Trophoblast cell (in vitro differentiated cells and primary cell): ENCODE measurements at regions not wholly inside any gene's neighbourhood (a gene's known extent, or its start where the extent isn't known, plus 50 kb on each side); places are given as distances from the start of the nearest gene placed in this dataset.

Experiments
- DNase-seq, 2 donors: peaks; one replicate each; pipeline ENCODE4 v3.0.0-alpha.2; 2016
- H2AFZ ChIP-seq: 2 replicates; pipeline ENCODE4 v1.6.1; 2013; ENCODE audit warnings: low read length, moderate library complexity, mild to moderate bottlenecking; ENCODE audit not compliant: insufficient read depth, poor library complexity
- H2AK5ac ChIP-seq: 2 replicates; pipeline ENCODE4 v1.6.1; 2013; ENCODE audit warnings: mild to moderate bottlenecking, low read length
- H2BK120ac ChIP-seq: 2 replicates; pipeline ENCODE4 v1.6.1; 2013; ENCODE audit warnings: low read length, mild to moderate bottlenecking, moderate library complexity; ENCODE audit not compliant: insufficient read depth, poor library complexity
- H2BK12ac ChIP-seq: 2 replicates; pipeline ENCODE4 v1.6.1; 2013; ENCODE audit warnings: mild to moderate bottlenecking, low read length, moderate library complexity
- H2BK5ac ChIP-seq: 2 replicates; pipeline ENCODE4 v1.6.1; 2013; ENCODE audit warnings: low read length, low read depth, moderate library complexity, mild to moderate bottlenecking; ENCODE audit not compliant: poor library complexity
- H3K14ac ChIP-seq: 2 replicates; pipeline ENCODE4 v1.6.1; 2013; ENCODE audit warnings: mild to moderate bottlenecking, low read length
- H3K18ac ChIP-seq: 2 replicates; pipeline ENCODE4 v1.6.1; 2013; ENCODE audit warnings: mild to moderate bottlenecking, low read length
- H3K23ac ChIP-seq: 2 replicates; pipeline ENCODE4 v1.6.1; 2013; ENCODE audit warnings: low read length
- H3K27ac ChIP-seq: 2 replicates; pipeline ENCODE4 v1.5.1; 2013; ENCODE audit warnings: low read depth, mild to moderate bottlenecking, inconsistent platforms, low read length, moderate library complexity
- H3K27me3 ChIP-seq: 2 replicates; pipeline ENCODE4 v1.6.1; 2013; ENCODE audit warnings: inconsistent platforms, mild to moderate bottlenecking, low read length, moderate library complexity; ENCODE audit not compliant: insufficient read depth
- H3K36me3 ChIP-seq, 2 experiments: 1 replicate in 1 of 2; 2 replicates in 1 of 2; pipeline ENCODE4 v1.6.1; 2013; ENCODE audit warnings: low read length in 2 of 2, mild to moderate bottlenecking in 2 of 2, moderate library complexity in 1 of 2; ENCODE audit not compliant: insufficient read depth in 2 of 2, control insufficient read depth in 1 of 2
- H3K4ac ChIP-seq: 2 replicates; pipeline ENCODE4 v1.6.1; 2013; ENCODE audit warnings: low read depth, mild to moderate bottlenecking, low read length, moderate library complexity
- H3K4me1 ChIP-seq, 2 experiments: 1 replicate in 1 of 2; 2 replicates in 1 of 2; pipeline ENCODE4 v1.6.1; 2013; ENCODE audit warnings: low read length in 2 of 2, mild to moderate bottlenecking in 2 of 2, moderate library complexity in 1 of 2; ENCODE audit not compliant: insufficient read depth in 2 of 2, control insufficient read depth in 1 of 2
- H3K4me2 ChIP-seq: 2 replicates; pipeline ENCODE4 v1.6.1; 2013; ENCODE audit warnings: inconsistent platforms, mild to moderate bottlenecking, low read length, moderate library complexity
- H3K4me3 ChIP-seq: 2 replicates; pipeline ENCODE4 v1.5.1; 2013; ENCODE audit warnings: mild to moderate bottlenecking, low read depth, low read length, inconsistent platforms
- H3K79me1 ChIP-seq: one replicate; pipeline ENCODE4 v1.6.1; 2013; ENCODE audit warnings: low read length
- H3K79me2 ChIP-seq: 2 replicates; pipeline ENCODE4 v1.6.1; 2013; ENCODE audit warnings: low read length, mild to moderate bottlenecking; ENCODE audit not compliant: control insufficient read depth, insufficient read depth, poor library complexity
- H3K9ac ChIP-seq: 2 replicates; pipeline ENCODE4 v1.6.1; 2013; ENCODE audit warnings: mild to moderate bottlenecking, low read length
- H3K9me3 ChIP-seq: 2 replicates; pipeline ENCODE4 v1.6.1; 2013; ENCODE audit warnings: low read depth, mild to moderate bottlenecking, control low read depth, inconsistent platforms, low read length; ENCODE audit not compliant: insufficient read depth
- H4K12ac ChIP-seq: 2 replicates; pipeline ENCODE4 v1.6.1; 2013; ENCODE audit warnings: low read depth, mild to moderate bottlenecking, low read length, moderate library complexity
- H4K8ac ChIP-seq: 2 replicates; pipeline ENCODE4 v1.6.1; 2013; ENCODE audit warnings: low read depth, mild to moderate bottlenecking, low read length, moderate library complexity
- H4K91ac ChIP-seq: one replicate; pipeline ENCODE4 v1.6.1; 2013; ENCODE audit warnings: low read depth, mild to moderate bottlenecking, low read length, moderate library complexity
- WGBS: extraction: QIAGEN DNeasy Blood & Tissue Kit; methylation state at CpG from one replicate; pipeline ENCODE4 v1.1.7; 2013; ENCODE audit warnings: missing lambda C conversion rate; ENCODE audit not compliant: insufficient read length, insufficient coverage; ENCODE audit errors: extremely low coverage; 5-methylcytosine and 5-hydroxymethylcytosine counted together

GRCh38 chr7:118389629-118390028 is 165.1 kb downstream of the ANKRD7 start:
- Histone ChIP-seq H2AK5ac (no peak overlapping the region), H4K12ac (no peak overlapping the region), H3K4me2 (no peak overlapping the region), H4K91ac (no peak overlapping the region), H3K23ac (no peak overlapping the region), H2BK120ac (no peak overlapping the region), H3K4me3 (no peak overlapping the region), H2BK5ac (no peak overlapping the region), H3K27me3 (no peaks in the 10 kb centered on the region), H3K9me3 (no peaks in the 10 kb centered on the region), H3K4me1 (no peaks in the 10 kb centered on the region), H2AFZ (no peak overlapping the region), H3K4ac (no peak overlapping the region), H3K79me1 (no peaks in the 10 kb centered on the region), H3K27ac (no peak overlapping the region), H3K36me3 (no peaks in the 10 kb centered on the region), H3K18ac (no peak overlapping the region), H2BK12ac (no peak overlapping the region), H3K9ac (no peak overlapping the region), H4K8ac (no peak overlapping the region), H3K14ac (no peak overlapping the region), H3K79me2 (no peaks in the 10 kb centered on the region)
- WGBS = no CpG with 5 or more reads among the region's 3 CpGs
- DNase-seq = no peak

GRCh38 chr7:118404211-118404610 is 179.7 kb downstream of the ANKRD7 start:
- Histone ChIP-seq H2AFZ (no peak overlapping the region), H3K36me3 (no peaks in the 10 kb centered on the region), H2AK5ac (no peak overlapping the region), H2BK5ac (no peak overlapping the region), H3K4me1 (no peaks in the 10 kb centered on the region), H2BK12ac (no peak overlapping the region), H3K4ac (no peak overlapping the region), H3K23ac (no peak overlapping the region), H3K4me3 (no peak overlapping the region), H3K79me1 (no peaks in the 10 kb centered on the region), H3K18ac (no peak overlapping the region), H3K4me2 (no peak overlapping the region), H4K12ac (no peak overlapping the region), H2BK120ac (no peak overlapping the region), H3K9me3 (no peaks in the 10 kb centered on the region), H3K27ac (no peak overlapping the region), H4K8ac (no peak overlapping the region), H3K79me2 (no peaks in the 10 kb centered on the region), H3K14ac (no peak overlapping the region), H3K9ac (no peak overlapping the region), H4K91ac (no peak overlapping the region), H3K27me3 (no peaks in the 10 kb centered on the region)
- no CpG with 5 or more reads among the region's 2 CpGs for WGBS
- DNase-seq = no peak

- H3K23ac ChIP-seq = no peak overlapping the region
- no peak overlapping the region for H2BK5ac ChIP-seq
- H3K79me2 ChIP-seq = no peaks in the 10 kb centered on the region
- no peak overlapping the region for H3K27ac ChIP-seq
- no peak overlapping the region for H3K4ac ChIP-seq
- no CpG with 5 or more reads among the region's 1 CpG for WGBS
- no peak overlapping the region for H2AFZ ChIP-seq
- no peaks in the 10 kb centered on the region for H3K4me1 ChIP-seq
- no peak overlapping the region for H2AK5ac ChIP-seq
- H3K27me3 ChIP-seq = no peaks in the 10 kb centered on the region
- H2BK12ac ChIP-seq = no peak overlapping the region
- H3K18ac ChIP-seq = no peak overlapping the region
- no peak overlapping the region for H3K4me3 ChIP-seq
- H3K9ac ChIP-seq = no peak overlapping the region
- no peak overlapping the region for H4K8ac ChIP-seq
- H4K91ac ChIP-seq = no peak overlapping the region
- H2BK120ac ChIP-seq = no peak overlapping the region
- no peaks in the 10 kb centered on the region for H3K36me3 ChIP-seq
- H4K12ac ChIP-seq = no peak overlapping the region
- no peaks in the 10 kb centered on the region for H3K79me1 ChIP-seq
- no peak overlapping the region for H3K4me2 ChIP-seq
- H3K14ac ChIP-seq = no peak overlapping the region
- no peak for DNase-seq
- no peaks in the 10 kb centered on the region for H3K9me3 ChIP-seq
Observed at GRCh38 chr7:118418433-118418832, 193.9 kb downstream of the ANKRD7 start.

- Histone ChIP-seq H3K36me3 (no peaks in the 10 kb centered on the region), H4K8ac (no peak overlapping the region), H3K4me3 (no peak overlapping the region), H3K27me3 (no peaks in the 10 kb centered on the region), H3K79me2 (no peaks in the 10 kb centered on the region), H3K27ac (no peak overlapping the region), H2BK5ac (no peak overlapping the region), H3K4me1 (no peaks in the 10 kb centered on the region), H2BK120ac (no peak overlapping the region), H3K9me3 (no peaks in the 10 kb centered on the region), H3K4me2 (no peak overlapping the region), H3K23ac (no peak overlapping the region), H4K12ac (no peak overlapping the region), H3K79me1 (no peaks in the 10 kb centered on the region), H2BK12ac (no peak overlapping the region), H3K18ac (no peak overlapping the region), H3K14ac (no peak overlapping the region), H3K9ac (no peak overlapping the region), H3K4ac (no peak overlapping the region), H4K91ac (no peak overlapping the region), H2AK5ac (no peak overlapping the region), H2AFZ (no peak overlapping the region)
- WGBS = no CpG with 5 or more reads among the region's 2 CpGs
- DNase-seq = no peak
Observed at GRCh38 chr7:118420888-118421287, 196.4 kb downstream of the ANKRD7 start.
